Iris pigment epithelial cell (primary cell): ENCODE measurements at regions not wholly inside any gene's neighbourhood (a gene's known extent, or its start where the extent isn't known, plus 50 kb on each side); places are given as distances from the start of the nearest gene placed in this dataset.
A peak's percentile ranks its signal among the peaks of the same experiment; 100 is the strongest.
"Not testable (repeated sequence)": the region's sequence is repeated elsewhere in the genome, so short reads cannot be mapped to it uniquely, and the experiment has no call there.

ENCODE experiments used
- DNase-seq: peaks from one replicate; pipeline ENCODE4 v3.0.0-alpha.2; 2011; ENCODE audit warnings: low read depth

DNA sequence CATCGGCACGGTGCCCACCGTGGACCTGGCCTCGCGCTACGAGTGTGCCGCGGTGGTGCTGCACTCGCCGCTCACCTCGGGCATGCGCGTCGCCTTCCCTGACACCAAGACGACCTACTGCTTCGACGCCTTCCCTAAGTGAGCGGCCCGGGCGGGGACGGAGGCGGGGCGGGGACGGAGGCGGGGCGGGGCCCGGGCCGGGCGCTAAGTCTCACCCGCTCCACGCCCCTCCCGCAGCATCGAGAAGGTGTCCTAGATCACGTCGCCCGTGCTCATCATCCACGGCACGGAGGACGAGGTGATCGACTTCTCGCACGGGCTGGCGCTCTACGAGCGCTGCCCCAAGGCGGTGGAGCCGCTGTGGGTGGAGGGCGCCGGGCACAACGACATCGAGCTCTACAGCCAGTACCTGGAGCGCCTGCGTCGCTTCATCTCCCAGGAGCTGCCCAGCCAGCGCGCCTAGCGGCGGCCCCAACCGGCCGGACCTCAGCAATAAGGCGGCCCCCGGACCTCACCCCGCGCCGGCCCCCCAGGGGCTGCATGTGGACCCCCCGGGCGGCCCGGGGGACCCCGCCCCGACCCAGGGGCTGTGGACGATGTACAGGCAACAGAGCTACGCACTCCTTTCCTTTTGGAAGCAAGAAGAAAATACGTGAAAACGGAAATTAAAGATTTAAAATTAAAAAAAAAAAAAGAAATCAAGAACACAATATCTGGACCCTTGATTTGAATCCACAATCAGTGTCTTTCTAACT, 198.8 kb downstream of the USP22 start:
- not testable (repeated sequence) for DNase-seq

DNA sequence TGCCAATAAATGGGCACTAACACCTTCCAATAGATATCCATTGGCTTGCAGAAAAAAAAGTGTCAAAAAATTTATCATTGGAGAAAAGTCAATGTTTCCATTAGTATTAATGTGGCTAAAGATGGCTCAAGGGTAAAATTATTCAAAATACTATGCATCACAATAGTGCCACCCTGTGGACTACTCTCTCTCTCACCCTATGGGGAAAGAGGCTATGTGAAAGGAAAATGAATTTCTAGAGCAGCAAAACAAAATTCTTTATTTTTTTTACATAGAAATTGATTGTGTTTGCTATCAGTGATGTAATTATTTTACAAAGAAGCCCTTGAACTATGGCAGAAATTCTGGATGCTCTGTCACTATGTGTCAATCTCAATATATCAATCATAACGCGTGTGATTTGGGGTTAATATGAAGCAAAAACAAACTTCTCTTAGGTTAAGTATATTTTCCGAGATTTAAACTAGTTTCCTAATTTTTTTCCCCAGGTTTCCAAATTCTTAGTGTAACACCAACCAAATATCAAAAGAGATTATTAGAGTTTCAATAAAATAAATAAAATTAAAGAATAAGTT, 193.9 kb downstream of the USP22 start:
- not testable (repeated sequence) for DNase-seq

DNA sequence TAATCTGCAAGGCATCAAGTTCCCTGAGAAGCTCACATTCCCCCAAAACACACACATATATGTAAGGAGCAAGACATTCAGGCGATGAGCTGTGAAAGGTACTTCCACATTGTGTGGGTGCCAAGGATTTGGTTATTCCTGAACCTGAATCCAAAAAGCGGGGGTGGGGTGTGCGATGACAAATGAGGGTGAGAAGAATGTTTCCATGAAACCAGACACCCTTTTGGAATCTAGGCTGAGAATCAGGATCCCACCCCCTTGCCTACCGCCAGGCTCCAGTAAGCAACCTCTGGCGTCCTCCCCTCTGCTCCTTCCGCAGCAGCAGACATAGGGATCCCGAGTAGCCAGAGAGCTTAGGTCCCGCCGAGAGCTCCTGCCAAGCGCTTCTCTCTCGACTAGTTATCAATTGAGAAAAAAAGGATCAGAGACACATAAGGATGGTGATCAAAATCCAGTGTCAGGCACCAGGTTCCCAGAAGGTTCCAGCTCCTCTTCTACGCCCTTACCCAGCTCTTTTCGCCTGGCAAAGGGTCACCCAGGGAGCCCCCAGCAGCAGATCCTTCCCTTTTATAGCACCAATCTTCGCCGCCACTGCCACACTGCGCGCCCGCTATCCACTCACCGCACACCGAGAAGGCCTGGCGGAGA, 191.1 kb downstream of the USP22 start:
- peak; percentile 3 for DNase-seq

DNA sequence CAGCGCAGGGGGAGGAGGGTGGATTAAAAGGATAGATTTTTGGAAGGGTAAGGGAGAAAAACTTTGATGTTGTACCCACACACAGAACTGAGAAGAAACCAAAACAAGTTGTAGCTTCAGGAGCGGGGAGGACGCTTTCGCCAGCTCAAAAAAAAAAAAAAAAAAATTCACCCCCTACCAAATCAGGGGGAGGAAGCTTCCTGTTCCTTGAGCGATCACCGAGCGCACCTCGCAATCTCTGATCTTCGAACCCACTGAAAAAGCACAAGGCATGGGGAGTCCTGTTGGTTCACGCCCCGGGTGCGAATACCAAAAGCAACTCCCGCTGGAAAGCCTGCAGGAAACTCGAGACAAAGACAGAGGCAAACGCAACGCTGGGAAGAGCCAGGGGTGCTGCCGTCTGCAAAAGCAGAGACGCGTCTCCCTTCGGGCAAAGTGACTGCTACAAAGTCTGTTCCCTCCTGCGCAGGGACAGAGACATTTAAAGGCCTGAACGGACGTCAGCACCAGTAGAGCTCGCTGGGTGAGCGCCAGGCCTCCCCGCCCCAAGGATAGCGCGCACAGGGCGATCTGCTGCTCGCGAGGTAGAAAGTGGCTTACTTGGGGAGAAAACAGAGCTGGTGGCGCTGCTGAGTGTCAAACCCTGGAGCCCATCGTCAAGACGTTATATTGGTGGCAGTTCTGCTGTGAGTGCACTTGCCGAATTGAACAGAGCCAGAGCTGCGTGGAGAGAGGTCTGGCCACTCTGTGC, 190.4 kb downstream of the USP22 start:
- DNase-seq: peak; percentile 7

DNA sequence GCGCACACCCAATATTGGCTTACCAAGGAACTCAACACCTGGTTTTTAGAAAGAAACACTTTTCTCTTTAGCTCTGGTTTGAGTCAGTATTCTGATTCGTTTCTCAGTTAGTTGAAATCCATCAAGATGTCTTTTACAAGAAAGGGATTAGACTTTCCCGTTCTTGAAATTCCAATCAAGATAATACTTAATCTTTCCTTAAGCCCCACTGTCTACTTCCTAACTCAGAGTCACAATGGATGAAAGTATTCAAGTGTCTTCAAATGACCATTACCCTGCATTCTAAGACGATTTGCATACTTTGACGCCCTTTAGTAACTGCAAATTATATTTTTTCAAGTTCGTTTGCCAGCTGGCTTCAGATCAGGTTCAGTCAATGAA, 189.8 kb downstream of the USP22 start:
- no peak for DNase-seq

DNA sequence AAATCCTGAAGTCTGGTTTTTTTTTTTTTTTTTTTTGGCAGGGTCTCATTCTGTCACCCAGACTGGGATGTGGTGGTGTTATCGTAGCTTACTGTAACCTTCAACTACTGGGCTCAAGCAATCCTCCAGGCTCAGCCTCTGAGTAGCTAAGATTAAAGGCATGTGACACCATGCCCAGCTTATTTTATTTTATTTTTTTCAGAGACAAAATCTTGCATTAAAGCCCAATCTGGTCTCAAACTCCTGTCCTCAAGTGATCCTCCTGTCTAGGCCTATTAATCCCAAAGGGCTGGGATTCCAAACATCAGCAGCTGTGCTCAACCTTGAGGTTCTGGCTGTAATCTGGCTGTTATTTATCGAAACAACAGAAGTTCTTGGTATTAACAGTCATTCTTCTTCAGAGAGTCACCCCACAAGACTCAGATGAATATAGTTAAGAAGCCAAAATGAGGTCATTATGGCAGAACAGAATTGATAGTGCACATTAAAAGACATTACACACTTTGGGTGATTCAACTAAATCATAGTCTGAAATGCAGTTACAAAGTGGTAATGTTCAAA, 186.8 kb downstream of the USP22 start:
- DNase-seq: not testable (repeated sequence)

DNA sequence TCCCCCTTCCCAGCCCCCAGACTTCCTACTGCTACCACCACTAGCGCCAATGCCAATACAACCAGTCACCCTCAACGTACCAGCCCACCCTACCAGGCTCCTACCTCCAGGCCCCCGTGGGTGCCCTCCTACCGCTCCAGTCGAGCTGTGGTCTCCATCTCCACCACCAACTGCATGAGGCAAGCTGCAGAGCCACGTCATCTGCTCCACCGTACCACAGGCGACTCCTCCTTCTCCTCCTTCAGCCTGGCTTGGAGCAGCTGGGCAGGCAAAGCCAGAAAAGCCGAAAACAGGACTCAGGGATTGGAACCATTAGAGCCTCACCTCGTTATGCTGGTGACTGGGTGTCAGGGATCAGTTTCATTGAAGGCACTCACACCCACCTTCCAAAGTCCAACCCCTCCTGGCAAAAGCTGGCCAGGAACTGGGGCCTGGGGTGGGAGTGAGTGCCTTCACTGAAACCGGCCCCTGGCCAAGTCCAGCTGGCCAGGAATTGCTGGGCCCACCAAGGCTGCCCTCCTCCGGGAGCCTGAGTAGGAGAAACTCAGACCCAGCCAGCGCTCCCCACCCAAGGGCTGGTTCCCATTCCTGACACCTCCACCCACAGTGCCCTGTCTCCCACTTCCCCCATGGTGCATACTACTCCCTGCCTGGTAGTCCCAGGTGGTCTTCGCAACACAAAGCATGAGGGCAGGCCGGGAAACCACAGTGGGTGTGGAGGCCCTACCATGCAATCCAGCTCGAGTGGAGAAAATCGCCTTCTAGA, 176.2 kb downstream of the USP22 start:
- not testable (repeated sequence) for DNase-seq

DNA sequence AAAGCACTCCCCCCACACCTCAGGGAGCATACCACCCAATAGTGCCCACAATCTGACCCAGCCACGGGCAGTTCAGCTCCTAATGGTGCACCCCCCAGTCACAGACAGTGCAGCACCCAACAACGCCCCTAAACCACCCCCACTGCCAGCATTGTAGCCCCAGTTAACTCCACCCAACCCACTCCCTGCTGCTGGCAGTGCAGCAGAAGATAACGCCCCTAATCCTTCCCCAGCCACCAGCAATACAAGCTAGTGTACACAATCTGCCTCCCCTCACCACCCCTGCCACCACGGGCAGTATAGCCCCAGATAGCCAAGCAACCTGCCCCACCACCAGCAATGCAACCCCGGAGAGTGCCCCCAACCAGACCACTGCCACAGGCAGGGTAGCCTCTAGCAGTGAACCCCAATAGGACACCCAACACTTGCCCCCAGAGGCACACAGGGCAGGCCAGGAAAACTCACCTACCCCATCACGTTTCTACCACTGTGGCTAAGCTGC, 175.3 kb downstream of the USP22 start:
- not testable (repeated sequence) for DNase-seq

DNA sequence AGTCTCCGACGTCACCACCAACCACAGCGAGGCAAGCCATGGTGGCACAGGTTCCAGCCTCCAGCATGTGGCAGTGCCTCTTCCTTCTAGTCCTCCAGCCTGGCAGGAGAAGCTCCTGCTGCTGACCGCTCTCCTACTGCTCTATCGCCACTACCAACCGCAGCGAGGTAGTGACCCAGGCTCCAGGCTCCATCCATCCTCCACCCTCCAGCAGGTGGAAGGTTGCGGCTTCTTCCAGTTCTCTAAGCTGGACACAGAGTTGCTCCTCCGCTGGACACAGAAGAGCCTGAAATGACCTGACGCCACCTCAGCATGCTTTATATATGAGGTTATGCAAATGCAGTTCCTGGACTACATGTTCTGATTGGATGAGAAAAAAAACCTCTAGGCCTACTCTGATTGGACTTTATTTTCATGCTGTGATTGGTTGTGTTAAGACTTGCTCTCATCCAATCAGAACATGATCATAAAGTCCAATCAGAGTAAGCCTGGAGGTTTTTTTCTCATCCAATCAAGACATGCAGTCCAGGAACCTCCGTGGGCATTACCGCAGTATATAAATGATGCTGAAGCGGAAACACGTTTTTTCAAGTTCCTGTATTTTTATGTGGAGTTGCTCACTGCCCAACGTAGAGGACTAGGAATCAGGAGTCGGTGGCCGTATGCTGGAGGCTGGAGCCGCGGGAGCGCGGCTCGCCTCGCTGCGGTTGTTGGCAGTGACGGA, 174.7 kb downstream of the USP22 start:
- not testable (repeated sequence) for DNase-seq

DNA sequence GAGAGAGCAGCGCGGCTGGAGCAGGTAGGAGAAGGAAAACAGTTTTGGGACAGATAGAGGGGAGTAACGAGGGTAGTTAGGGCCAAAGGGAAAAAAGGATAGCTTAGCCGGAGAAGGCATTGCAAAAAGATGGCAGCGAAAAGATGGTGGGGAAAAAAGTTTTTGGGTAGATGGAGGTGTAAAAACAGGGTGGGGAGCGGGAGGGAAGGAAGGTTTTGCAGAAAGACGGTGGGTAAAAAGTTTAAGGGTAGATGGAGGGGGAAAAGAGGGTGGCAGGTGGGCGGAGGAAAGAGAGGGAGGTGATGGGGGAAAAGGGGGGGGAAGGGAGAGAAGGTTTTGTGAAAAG, 174.2 kb downstream of the USP22 start:
- not testable (repeated sequence) for DNase-seq

DNA sequence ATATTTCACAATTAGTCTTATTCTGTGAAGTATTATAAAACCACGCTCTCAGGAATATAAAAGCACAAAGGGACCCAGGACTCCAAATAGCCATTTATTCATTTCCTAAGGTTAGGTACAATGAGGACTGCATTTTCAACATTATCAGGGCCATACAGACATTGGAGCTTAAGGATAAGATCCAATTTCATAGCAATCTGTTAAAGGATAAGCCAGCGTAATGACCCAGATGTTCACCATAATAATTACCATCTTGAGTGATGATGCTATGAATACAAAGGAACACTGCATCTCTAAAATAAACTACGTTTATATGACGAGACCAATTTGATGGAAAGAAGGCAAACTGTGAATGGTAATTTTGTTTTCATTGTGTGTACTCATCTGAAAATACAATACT, 169.6 kb downstream of the USP22 start:
- DNase-seq: not testable (repeated sequence)

DNA sequence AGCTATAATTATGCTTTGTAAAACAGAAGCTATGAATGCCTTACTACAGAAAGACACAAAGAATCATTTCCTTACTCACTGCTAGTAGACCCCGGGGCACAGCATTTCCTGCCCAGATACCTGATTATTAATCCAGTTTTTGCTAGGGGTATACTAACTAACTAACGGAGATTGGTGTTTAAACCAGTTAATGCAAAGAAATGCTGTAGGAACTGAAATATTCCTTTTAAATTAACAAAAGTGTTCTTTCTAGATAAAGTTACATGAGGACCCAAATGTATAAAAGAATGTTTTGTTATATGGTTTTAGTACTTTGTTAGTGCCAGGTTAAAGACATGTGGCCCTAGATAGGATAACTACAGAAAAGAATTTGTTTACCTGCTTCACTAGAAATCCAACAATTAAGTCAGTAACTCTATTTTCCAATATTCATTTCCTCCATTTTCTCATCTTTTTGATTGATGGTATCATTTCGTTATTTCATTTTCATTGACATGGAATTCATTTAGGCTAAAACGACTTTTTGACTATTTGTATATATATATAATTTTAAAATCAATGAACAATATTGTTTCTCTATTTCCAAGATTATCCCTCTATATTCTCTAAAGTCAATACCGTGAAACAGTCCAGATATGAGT, 169.0 kb downstream of the USP22 start:
- DNase-seq: not testable (repeated sequence)

DNA sequence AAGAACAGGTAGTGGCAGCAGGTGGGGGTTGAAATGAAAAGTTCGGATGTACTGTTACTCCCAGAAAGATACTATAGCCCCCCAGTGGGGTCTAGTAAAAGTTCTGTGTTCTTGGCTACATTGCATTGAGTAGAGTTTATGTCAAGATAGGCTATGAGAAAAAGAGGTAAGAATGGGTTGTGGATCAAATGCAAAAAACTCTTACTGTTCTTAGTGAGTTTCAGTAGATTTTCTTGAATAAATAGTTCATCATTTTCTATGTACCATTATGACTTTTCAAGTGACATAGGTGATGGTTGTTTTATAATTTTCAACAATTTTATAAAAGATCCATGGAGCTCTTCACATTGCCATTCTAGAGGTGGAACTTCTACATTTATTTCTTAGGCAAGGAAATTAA, 165.4 kb downstream of the USP22 start:
- DNase-seq: not testable (repeated sequence)

DNA sequence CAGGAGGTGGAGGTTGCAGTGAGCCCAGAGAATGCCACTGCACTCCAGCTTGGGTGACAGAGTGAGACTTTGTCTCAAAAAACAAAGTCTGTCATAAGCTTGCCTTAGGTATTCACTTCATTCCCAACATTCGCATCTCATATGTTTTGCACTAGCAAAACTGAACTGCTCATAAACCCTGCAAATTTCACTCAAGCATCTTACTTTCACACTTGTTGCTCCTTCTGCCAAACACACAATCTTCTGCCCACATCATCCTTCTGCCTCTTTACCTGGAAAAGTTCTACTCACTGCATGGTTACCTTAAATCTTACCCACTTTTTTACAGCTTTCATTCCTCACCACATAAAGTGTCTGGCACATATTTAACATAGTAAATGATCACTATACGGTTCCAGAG, 152.5 kb downstream of the USP22 start:
- DNase-seq: no peak

DNA sequence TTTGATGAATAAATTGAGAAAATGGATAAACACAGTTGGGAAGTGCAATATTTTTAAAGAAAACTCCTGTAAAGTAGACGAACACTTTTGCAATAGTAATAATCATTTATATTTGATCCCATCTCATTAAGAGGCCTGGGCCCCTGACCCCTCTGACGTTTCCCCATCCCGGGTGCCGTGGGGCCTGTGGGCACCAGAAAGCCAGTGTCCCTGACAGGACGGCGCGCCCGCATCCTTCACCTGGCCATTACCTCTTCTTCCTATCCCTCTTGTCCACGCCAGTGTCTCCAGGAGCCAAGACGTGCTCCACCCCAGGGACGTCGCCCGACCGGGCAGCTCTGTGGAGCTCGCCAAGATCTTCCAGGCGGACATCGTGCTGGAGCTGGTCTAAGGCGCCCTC, 147.4 kb downstream of the USP22 start:
- not testable (repeated sequence) for DNase-seq

DNA sequence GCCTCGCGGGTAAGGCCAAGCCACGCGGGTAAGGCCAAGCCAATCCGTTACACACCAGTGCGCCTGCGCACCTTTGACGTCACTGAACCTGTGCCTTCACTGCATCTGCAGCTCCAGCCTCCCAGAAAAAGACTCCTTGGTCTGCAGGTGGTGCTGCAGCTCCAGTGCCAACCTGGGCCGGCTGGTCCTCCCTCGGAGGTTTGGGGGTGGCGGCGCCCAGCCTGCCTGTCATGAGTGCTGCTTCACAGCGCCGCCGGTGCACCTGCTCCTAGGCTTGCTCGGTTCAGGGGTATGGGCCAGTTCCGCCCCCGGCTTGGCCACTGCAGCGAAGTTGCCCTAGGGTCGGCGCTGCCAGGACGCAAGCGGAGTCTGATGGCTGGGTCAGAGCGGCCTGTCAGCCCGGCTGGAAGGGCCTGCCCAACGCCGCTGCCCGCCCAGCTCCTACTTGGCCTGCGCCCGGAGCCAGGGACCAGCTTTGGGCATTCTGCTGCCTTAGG, 146.6 kb downstream of the USP22 start:
- peak; percentile 2 for DNase-seq

DNA sequence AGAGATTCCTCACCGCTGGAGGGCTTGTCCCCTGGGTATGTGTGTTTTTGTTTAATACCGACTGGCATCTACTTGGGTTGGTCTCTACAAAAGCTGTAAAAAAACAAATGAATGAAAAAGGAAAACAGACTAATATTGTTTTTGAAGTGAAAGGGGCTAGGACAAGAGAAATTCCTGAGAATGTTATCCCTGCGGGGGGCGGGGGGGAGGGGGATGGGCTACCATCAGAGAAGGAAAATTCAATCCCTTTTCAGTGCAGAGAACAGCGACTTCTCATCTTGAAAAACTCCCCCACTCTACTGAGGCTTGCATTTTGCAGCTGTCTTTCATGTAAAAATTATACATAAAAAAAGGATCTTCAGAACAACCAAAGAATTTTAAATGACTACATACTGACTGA, 144.1 kb downstream of the USP22 start:
- not testable (repeated sequence) for DNase-seq

DNA sequence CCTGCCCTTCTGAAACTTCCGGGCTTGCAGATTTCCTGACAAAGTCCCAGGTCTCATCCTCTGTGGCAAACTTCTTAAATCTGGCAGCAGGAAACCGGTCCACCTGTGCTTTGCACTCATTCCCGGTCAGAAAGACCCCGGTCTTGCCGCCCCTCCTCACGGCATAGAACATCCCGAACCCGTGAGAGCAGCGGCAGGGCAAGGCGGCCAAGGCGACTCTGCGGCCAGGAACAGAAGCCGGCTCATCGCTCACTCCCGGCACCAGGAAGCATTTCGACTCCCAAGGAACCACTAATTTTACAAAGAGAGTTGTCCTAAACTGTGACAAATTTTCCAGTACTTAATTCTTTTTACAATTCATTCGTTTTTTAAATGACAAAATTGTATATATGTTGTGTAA, 140.3 kb downstream of the USP22 start:
- DNase-seq: not testable (repeated sequence)

DNA sequence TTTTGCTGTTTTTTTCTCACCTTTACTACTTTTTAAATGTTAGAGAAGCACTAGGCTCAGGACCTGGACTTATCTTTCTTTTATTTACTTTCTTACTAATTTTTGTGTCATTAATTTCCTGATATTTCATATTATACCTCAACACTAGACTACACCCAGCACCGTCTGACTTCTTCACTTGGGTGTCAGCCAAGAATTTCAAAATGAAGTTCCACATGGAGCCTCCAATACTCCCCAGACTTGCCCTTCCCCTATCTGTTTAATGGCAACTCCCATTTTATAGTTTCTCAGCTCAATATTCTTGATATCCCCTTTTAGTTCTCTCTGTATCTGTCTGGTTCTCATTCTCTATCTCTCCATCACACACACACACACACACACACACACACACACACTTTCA, 139.3 kb downstream of the USP22 start:
- not testable (repeated sequence) for DNase-seq
